HG03378 (cell line): ENCODE measurements at regions not wholly inside any gene's neighbourhood (a gene's known extent, or its start where the extent isn't known, plus 50 kb on each side); places are given as distances from the start of the nearest gene placed in this dataset.
"Not testable (repeated sequence)": the region's sequence is repeated elsewhere in the genome, so short reads cannot be mapped to it uniquely, and the experiment has no call there.

Source experiments
- ATAC-seq: cut with Tn5 transposase; IDR thresholded peaks from one replicate; pipeline ENCODE4 v1.9.1; 2021; ENCODE audit warnings: mild to moderate bottlenecking, moderate library complexity; ENCODE audit not compliant: unreplicated experiment

GRCh38 chrX:1016926-1017325 is 195.5 kb downstream of the CRLF2 start:
- ATAC-seq: not testable (repeated sequence)

- ATAC-seq: not testable (repeated sequence)
Measured at GRCh38 chrX:1016281-1016680, 196.2 kb downstream of the CRLF2 start.

- no peak for ATAC-seq
Measured at GRCh38 chrX:1012678-1013300, 199.7 kb downstream of the CRLF2 start.

GRCh38 chrX:1011691-1012283 is 200.7 kb downstream of the CRLF2 start:
- ATAC-seq: no peak

- no peak for ATAC-seq
Measured at GRCh38 chrX:1009771-1010170, 202.7 kb downstream of the CRLF2 start.

- ATAC-seq: no peak
Measured at GRCh38 chrX:1006156-1006730, 206.2 kb downstream of the CRLF2 start.

- ATAC-seq: no peak
Measured at GRCh38 chrX:1002611-1003010, 209.8 kb downstream of the CRLF2 start.

- ATAC-seq: no peak
Measured at GRCh38 chrX:997631-998137, 214.8 kb downstream of the CRLF2 start.

GRCh38 chrX:994780-995179 is 217.7 kb downstream of the CRLF2 start:
- no peak for ATAC-seq

GRCh38 chrX:989959-990510 is 222.4 kb downstream of the CRLF2 start:
- peak; percentile 98 for ATAC-seq

GRCh38 chrX:988530-988929 is 223.9 kb downstream of the CRLF2 start:
- not testable (repeated sequence) for ATAC-seq

GRCh38 chrX:981791-982626 is 230.4 kb downstream of the CRLF2 start:
- ATAC-seq: no peak

- ATAC-seq: no peak
Measured at GRCh38 chrX:980587-981235, 231.7 kb downstream of the CRLF2 start.

- ATAC-seq: not testable (repeated sequence)
Measured at GRCh38 chrX:979127-979526, 233.3 kb downstream of the CRLF2 start.

GRCh38 chrX:973010-973632 is 239.3 kb downstream of the CRLF2 start:
- no peak for ATAC-seq

- ATAC-seq: no peak
Measured at GRCh38 chrX:968148-968965, 244.1 kb downstream of the CRLF2 start.

GRCh38 chrX:966396-967070 is 245.9 kb downstream of the CRLF2 start:
- no peak for ATAC-seq

GRCh38 chrX:964831-965416 is 247.5 kb downstream of the CRLF2 start:
- ATAC-seq: peak; percentile 58
